ENCODE measurements at regions not wholly inside any gene's neighbourhood (a gene's known extent, or its start where the extent isn't known, plus 50 kb on each side); places are given as distances from the start of the nearest gene placed in this dataset.

- no peak for DNase-seq
Observed at GRCh38 chr10:20995123-20995987, 98.2 kb upstream of the NEBL start.

GRCh38 chr10:20993830-20994527 is 96.9 kb upstream of the NEBL start:
- no peak for DNase-seq

DNA sequence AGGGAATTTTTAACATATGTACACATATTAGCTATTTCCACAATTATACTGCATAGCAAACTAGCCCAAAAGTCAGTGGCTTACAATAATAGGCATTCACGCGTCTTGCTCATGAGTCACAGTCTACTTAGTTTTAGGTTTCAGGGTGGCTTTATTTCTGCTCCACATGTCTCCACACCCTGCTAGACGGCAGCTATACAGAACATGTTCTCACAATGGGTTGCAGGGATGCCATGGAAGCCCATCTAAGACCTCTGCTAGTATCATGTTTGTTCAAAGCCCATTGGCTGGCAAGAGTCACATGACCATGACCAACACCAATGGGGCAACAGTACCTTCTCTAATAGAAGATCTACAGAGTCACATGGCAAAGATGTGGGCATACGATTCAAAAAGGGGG is 96.3 kb upstream of the NEBL start:
- DNase-seq, result no peak

GRCh38 chr10:20991526-20991925 is 94.4 kb upstream of the NEBL start:
- DNase-seq, result no peak

- no peak for DNase-seq
Observed at GRCh38 chr10:20990604-20991003, 93.5 kb upstream of the NEBL start.

- DNase-seq, result no peak
Observed at GRCh38 chr10:20988357-20988983, 91.4 kb upstream of the NEBL start.

DNA sequence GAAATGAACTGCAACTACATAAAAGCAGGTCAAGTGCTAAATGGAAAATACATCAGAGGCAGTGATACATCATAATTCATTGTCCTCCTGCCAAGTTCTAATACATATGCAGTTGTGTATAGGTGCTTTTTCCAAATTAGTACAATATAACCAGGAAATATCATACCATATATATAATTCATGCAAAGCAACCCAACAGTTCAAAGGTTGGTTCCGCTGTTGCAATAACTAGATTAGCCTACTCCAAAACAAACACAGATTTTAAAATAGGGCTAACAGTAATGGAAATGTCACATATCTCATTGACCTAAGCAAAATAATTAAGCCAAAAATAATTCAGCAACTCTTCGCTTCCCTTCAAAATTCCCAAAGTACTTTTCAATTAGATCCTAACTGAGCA is 88.9 kb upstream of the NEBL start:
- DNase-seq, result no peak

DNA sequence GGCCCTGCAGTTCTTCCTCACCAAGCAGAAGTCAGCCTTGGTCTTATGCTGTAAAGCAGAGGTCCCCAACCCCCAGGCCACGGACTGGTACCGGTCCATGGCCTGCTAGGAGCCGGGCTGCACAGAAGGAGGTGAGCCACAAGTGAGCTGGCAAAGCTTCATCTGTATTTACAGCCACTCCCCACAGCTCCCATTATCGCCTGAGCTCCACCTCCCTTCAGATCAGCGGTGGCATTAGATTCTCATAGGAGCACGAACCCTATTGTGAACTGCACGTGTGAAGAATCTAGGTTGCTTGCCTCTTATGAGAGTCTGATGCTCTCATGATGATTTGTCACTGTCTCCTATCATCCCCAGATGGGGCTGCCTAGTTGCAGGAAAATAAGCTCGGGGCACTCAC is 87.6 kb upstream of the NEBL start:
- no peak for DNase-seq

GRCh38 chr10:20981419-20981953 is 84.4 kb upstream of the NEBL start:
- no peak for DNase-seq

GRCh38 chr10:20978617-20979016 is 81.5 kb upstream of the NEBL start:
- no peak for DNase-seq

DNA sequence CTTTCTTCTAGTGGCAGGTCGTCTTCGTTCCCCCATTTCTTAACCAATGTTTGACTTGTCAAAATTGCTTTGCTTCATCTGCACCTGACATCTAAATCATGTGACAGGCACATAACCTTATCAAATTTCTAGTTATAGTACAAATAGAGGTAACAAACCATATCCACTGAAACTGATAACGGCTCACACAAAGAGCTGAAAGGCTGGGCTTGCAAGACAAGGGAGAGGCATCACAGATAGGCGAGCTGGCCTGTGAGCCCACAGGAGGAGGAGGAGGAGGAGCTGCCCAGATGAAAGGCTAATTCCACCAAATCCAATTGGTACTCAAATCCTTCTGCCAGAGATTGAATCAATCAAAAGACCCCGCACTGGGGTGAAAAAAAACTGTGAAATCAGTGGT is 80.2 kb upstream of the NEBL start:
- DNase-seq, result no peak

- DNase-seq, result no peak
Observed at GRCh38 chr10:20976891-20977290, 79.8 kb upstream of the NEBL start.

DNA sequence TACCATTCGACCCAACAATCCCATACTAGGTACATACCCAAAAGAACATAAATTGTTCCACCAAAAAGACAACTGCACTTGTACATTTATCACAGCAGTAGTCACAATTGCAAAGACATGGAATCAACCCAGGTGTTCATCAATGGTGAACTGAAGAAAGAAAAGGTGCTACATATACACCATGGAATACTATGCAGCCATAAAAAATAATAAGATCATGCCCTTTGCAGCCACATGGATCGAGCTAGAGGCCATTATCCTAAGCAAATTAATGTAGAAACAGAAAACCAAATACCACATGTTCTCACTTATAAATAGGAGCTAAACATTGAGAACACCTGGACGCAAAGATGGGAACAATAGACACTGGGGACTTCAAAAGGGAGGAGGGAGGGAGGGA is 79.3 kb upstream of the NEBL start:
- DNase-seq, result no peak

- no peak for DNase-seq
Observed at GRCh38 chr10:20975236-20975635, 78.1 kb upstream of the NEBL start.

DNA sequence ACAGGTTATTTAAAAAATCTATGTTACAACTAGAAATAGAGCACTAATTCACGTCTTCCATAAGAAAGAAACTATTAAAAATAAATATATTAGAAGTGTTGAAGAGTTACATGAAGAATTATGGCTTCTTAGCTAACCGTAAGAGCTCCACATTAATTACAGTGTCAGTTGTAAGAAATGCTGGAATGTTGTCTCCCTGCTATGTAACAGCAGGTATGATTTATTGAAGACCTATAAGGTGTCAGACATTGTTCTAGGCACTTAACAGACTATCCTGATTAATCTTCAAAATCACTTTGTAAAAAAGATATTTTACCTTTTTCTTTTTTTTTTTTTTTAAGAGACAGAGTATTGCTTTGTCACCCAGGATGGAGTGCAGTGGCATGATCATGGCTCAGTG is 75.8 kb upstream of the NEBL start:
- no peak for DNase-seq

DNA sequence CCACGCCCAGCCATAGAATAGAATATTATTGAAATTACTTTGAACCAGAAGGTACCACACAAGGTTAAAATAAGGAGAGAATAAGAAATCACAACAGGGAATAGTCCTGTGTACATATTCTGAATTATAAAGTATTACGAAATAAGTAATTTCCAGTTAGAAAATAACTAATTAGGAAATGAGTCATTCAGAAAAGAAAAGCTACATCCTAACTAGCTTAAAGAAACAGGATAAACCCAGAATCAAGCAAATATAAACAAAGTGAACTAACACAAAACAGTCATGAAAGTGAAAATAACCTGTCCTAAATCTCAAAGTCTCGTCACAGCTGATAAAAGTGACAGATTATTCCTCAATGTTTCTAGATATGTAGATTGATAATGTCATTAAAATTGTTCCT is 74.8 kb upstream of the NEBL start:
- DNase-seq, result no peak

GRCh38 chr10:20970708-20971107 is 73.6 kb upstream of the NEBL start:
- no peak for DNase-seq

DNA sequence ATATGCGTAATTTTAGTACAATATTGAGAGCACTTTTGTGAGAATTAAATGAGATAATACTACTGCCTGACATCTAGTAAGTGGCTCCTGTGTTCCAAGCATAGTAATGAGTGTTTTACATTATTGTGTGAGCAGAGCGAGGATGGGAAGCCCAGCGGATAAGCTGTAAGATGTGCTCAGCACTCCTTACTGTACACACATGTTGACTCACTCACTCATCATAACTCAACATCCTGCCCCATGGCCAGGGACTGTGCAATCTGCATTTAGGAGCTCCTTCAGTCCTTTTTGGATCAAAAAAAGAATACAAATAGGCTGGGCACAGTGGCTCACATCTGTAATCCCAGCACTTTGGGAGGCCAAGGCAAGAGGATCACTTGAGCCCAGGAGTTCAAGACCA is 72.9 kb upstream of the NEBL start:
- DNase-seq, result no peak

- DNase-seq, result no peak
Observed at GRCh38 chr10:20966426-20966825, 69.3 kb upstream of the NEBL start.

DNA sequence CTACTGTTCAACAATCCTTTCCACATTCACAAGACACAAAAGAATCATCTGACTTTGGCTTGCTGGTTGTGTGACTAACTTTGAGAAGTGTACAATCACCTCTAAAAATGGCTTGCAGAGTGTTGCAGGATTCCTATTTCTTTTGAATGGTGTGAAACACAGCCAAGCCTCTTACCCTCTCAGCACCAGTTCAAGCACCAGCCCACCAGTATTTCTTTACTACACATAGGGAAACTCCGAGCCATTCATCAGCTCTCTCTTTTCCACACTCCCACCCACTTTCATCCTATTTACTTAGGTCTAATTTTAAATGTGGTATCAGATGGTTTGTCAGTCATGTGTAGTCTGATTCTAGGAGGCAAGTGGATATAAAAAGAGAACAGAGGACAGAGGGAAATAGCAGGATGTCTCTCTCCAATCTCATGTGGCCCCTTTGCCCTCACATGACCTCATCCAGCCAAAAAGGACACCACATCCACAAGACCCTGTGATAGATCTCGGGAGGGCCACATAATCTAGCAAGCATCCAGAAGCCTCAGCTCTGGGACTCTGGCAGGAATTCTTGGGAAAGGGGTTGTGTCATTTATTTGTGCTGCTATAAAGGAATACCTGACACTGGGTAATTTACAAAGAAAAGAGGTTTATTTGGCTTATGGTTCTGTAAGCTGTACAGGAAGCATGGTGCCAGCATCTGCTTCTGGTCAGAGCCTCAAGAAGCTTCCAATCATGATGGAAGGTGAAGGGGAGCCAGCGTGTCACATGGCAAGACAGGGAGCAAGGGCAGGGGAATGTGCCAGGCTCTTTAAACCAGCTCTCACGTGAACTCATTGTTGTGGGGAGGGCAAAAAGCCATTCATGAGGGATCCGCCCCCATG is 66.8 kb upstream of the NEBL start:
- no peak for DNase-seq

DNA sequence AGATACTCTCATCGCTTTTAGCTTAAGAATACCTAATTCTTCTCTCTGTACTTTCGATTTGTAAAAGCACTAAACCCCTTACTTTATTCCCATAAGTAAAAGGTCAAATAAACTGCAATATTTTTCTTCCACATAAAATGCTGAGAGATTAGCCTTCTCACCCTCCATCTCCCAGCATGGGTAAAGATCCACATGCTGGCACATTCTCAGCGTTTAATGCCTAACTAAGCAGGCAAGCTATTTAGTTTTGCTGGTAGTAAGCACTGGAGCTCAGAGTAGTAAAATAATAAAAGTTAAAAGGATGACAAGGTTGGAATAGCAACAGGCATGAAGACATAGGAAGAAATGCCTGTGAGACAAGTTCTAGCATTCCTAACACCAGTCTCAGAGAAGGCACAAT is 65.9 kb upstream of the NEBL start:
- DNase-seq, result no peak

DNA sequence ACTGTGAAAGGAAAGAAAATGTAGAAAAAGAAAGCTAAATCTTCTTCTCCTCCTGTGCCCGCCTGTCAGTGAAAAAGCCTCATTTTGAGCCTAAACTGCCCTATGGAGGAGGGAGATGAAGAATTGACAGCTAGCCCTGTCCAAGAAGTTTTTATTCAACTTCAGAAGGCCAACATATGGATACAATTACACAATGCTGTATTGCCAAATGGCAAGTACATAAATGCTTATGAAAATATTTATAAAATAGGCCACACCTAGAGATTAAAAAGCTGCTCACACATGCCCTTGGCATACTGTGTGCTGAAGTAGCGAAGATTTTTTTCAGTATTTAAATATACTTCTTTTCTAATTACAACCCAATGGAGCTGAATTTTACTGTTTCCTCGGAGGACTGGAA is 65.1 kb upstream of the NEBL start:
- no peak for DNase-seq

GRCh38 chr10:20959242-20959641 is 62.1 kb upstream of the NEBL start:
- no peak for DNase-seq

Data from activated effector memory CD4-positive, alpha-beta T cell treated with Interleukin-2 at 50 U/mL for 16 hours (primary cell).